ENCODE measurements at regions not wholly inside any gene's neighbourhood (a gene's known extent, or its start where the extent isn't known, plus 50 kb on each side); places are given as distances from the start of the nearest gene placed in this dataset.

GRCh38 chr18:28288784-28289183 lies 111.9 kb upstream of the CDH2 start:
- no peak for DNase-seq

GRCh38 chr18:28287146-28287545 lies 110.2 kb upstream of the CDH2 start:
- DNase-seq = no peak

GRCh38 chr18:28284132-28284531 lies 107.2 kb upstream of the CDH2 start:
- DNase-seq = no peak

DNA sequence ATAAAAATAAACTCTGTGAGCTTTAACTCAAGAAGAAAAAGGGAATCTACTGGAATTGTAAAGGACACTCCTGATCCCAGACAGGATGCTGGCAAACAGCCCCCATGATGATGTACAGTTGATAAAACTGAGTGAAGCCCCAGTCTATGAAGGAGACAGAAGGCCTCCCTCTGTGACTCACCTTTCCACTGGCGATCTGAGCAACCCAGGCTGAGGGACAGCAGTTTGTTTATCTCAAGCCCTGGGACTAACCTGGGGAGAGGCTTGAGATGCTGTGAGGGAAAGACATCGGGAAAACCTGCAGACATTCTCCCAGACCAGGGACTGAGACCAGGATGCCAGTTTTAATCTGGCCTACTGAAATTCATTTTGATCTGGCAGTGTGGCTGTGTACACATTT lies 104.5 kb upstream of the CDH2 start:
- DNase-seq = no peak

GRCh38 chr18:28269750-28270149 lies 92.8 kb upstream of the CDH2 start:
- no peak for DNase-seq

GRCh38 chr18:28267878-28268625 lies 91.1 kb upstream of the CDH2 start:
- DNase-seq = no peak

DNA sequence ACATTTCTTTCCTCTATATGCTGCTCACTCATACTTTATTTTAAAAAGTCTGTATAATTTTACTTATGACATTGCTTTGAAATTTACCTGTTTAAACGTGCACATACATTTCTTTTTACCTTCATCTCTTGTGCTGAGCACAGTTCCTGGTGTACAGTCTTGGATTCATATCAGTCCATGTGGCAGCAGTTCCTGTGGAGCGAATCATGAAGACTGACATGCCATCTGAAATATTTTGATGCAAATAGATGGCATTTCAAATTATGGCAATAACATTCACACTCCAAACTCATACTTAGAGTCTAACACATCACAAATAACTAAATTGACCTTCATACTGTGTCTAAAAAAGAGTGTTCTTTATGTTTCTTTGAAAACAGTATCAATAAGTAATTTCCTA lies 90.3 kb upstream of the CDH2 start:
- DNase-seq = no peak

- DNase-seq = no peak
Observed at GRCh38 chr18:28256166-28256565, 79.2 kb upstream of the CDH2 start.

DNA sequence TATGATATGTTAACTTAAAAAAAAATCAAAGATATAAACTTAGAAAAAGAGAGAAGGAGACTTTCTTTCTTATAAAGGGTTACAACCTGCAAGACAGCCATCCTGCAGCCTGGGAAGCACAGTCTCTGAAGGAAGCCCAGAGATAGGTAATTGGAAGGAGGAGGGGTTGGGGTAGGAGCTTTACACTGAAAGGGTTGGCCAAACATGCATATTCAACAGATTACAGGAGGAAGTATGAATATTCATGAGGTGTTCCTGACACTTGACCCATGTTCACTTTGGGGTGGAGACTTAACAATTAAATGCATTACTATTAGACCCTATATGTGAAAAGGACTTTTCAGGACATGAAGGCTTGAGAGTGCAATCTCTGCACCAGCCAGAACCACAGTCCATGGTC lies 71.7 kb upstream of the CDH2 start:
- DNase-seq = no peak

DNA sequence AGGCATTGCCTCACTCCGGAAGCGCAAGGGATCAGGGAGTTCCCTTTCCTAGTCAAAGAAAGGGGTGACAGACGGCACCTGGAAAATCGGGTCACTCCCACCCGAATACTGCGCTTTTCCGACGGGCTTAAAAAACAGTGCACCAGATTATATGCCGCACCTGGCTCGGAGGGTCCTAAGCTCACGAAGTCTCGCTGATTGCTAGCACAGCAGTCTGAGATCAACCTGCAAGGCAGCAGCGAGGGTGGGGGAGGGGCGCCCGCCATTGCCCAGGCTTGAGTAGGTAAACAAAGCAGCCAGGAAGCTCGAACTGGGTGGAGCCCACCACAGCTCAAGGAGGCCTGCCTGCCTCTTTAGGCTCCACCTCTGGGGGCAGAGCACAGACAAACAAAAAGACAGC lies 63.7 kb upstream of the CDH2 start:
- DNase-seq = peak in 1 of 4 experiments; percentile 0

DNA sequence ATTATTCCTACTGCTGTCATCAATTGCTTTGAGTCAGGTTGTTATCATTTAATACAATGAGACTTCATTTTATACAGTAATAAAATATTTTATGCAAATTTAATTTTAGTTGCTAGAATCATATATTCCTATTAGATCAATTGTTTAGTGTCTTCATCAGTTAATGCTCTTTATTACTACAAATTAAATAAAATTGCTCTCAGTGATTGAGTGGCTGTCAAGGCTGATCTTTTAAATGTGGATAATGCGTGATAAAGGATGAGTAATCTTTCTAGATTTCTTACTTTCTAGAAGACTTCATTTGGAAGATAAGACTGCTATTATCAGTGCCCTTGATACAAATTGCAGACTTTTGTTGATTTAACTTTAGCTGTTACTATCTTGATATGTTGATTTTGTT lies 59.6 kb upstream of the CDH2 start:
- no peak for DNase-seq
